ENCODE measurements at regions not wholly inside any gene's neighbourhood (a gene's known extent, or its start where the extent isn't known, plus 50 kb on each side); places are given as distances from the start of the nearest gene placed in this dataset.

DNA sequence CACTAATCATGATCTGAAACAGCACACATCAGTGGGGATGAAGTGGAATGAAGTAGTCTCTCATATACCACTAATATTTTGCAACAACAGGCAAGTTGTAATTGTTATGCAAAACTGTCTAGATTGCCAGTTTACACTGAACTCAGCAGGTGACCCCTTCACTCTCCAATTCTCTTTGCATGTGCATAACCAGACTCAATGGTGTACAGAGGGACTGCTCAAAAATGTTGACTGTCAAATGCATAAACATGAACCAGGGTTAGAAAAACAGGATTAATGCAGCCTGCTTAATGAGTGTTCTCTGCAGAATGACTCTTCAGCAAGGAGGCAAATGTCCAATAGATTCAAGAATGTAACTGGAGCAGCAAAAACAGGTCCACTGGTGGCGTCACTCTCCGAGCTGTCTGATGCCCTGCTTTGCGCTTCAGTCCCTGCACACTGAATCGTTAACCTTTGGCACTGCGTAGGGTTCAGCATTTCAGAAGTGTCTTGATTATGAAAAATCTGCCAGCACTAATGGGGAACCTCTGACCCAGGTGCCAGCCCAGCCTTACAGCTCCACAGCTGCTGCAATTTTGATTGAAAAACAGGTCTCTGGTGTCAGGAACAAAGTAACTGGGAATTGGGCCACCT lies 209.3 kb downstream of the TDRD15 start:
- H3K4me3 ChIP-seq (replicated peaks in 1 of 2; ENCODE audit: low read depth in 2 of 2, low read length in 2 of 2): no peak overlapping the region
- no peak for DNase-seq (ENCODE audit: low read depth in 2 of 2)
- TF ChIP-seq, protein P1, sequence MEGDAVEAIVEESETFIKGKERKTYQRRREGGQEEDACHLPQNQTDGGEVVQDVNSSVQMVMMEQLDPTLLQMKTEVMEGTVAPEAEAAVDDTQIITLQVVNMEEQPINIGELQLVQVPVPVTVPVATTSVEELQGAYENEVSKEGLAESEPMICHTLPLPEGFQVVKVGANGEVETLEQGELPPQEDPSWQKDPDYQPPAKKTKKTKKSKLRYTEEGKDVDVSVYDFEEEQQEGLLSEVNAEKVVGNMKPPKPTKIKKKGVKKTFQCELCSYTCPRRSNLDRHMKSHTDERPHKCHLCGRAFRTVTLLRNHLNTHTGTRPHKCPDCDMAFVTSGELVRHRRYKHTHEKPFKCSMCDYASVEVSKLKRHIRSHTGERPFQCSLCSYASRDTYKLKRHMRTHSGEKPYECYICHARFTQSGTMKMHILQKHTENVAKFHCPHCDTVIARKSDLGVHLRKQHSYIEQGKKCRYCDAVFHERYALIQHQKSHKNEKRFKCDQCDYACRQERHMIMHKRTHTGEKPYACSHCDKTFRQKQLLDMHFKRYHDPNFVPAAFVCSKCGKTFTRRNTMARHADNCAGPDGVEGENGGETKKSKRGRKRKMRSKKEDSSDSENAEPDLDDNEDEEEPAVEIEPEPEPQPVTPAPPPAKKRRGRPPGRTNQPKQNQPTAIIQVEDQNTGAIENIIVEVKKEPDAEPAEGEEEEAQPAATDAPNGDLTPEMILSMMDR (IDR thresholded peaks at IDR 0.05; ENCODE audit: low read depth, low read length): no peak

DNA sequence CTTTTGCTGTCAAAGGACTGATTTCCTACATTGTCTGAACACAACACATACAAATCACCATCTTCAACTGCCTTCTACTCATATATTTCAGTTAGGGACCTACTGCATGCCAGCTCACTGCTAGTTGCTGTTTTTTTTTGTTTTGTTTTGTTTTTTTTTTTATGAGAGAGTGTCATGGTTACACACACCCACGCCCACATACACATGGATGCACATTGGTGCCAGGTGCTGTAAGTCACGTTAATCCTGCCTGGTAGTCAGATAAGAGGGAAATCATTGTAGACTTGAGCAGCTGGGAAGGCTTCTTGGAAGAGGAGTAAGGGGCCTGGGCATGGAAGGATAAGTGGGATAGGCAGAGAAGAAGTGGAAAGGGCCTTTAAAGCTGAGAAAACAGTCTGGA lies 209.9 kb downstream of the TDRD15 start:
- DNase-seq (ENCODE audit: low read depth in 2 of 2): no peak
- TF ChIP-seq, protein P1 (IDR thresholded peaks at IDR 0.05; ENCODE audit: low read depth, low read length): no peak

DNA sequence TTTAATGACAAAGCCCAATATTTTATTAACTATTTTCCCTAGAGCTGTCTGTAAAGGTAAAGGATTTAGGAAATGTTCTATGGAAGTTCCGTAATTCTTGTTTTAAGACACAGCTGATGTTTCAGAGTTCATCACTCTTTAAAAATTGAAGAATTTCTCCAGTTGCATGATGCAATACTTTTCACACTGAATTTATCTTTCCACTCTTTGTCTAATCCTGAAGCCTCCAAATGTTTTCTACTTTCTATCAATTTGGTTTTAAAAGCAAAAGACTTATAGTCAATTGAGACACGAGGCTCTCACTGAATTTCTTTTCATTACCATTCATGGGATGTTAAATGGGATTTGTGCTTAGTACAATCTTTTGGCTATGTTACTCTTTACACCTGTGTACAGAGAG lies 223.2 kb downstream of the TDRD15 start:
- H3K4me3 ChIP-seq (replicated peaks in 1 of 2; ENCODE audit: low read depth in 2 of 2, low read length in 2 of 2): no peak overlapping the region
- TF ChIP-seq, protein P1 (IDR thresholded peaks at IDR 0.05; ENCODE audit: low read depth, low read length): no peak
- DNase-seq (ENCODE audit: low read depth in 2 of 2): no peak

More for the DNA sequence above, 209.9 kb downstream of the TDRD15 start:
- no peak overlapping the region for H3K4me3 ChIP-seq (replicated peaks in 1 of 2; ENCODE audit: low read depth in 2 of 2, low read length in 2 of 2)

DNA sequence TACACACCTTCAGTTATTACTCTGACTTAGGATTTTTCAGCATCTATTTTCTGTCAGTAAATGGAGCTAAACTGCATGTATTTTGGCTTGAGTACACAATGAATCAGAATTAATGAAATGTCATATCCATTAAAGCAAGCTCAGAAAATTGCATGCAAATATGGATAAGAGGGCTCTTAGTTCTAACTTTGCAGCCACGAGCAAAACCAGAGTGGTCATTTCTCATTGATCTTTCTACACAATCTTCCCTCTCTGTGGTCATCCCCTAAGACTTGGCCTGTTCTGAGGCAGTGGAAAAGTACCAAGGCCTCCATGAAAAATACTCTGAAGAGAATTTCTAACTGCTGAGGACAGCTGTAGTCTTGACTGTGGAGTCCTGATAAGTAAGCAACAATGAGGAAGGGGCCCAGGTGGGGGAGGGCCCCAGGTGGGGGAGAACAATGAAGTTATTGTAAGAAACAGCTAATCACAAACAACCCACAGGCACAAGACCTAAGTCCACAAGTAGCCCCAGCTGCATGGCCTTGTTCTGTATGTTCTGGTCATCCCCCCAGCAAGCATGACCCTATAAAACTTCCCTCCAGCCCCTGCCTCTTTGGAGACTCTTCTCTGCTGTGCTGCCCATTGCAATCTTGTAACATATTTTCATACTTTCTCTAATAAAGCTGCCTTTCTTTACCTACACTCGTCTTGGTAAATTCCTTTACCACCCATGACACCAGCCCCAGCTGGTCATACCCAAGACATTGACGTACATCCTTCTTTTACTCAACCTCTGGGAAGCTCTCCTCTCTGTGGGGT lies 230.3 kb downstream of the TDRD15 start:
- H3K4me3 ChIP-seq (replicated peaks in 1 of 2; ENCODE audit: low read depth in 2 of 2, low read length in 2 of 2): no peak overlapping the region
- no peak for DNase-seq (ENCODE audit: low read depth in 2 of 2)
- TF ChIP-seq, protein P1 (IDR thresholded peaks at IDR 0.05; ENCODE audit: low read depth, low read length): no peak

DNA sequence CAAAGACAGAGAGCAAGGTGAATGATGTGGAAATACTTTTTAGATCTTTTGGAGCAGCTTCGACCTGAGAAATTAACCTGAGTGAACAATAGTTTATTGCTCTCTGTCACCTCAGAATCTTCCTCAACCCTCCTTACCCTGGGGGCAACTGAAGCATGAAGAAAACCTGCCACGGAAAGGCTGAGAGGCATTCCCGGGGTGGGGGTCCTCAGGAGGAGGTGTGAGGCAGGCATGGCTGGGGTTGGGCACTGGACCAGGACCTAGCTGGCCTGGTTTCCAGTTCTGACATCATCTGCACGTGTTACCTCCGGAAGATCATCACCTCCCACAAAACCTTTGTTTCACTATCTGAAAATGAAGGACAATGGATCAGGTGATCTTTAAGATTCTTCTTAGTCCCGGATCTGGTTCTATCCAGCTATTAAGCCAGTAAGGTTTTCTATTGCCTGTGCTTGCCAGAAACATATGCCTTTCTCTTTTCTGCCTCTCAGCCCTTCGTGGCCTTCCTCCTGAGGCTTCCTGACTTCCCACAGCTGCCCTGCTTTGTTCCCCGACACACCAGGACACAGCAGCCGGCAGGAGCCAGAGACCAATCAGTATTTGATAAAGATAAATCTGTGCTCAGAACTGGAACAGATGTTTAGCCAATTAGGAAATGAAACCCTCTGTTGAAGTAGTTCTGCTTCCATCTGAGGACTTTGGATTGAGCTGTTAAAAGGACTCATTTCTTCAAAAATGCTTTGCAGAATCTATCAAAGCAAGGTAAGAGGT lies 232.5 kb downstream of the TDRD15 start:
- DNase-seq (ENCODE audit: low read depth in 2 of 2): no peak
- TF ChIP-seq, protein P1 (IDR thresholded peaks at IDR 0.05; ENCODE audit: low read depth, low read length): no peak

DNA sequence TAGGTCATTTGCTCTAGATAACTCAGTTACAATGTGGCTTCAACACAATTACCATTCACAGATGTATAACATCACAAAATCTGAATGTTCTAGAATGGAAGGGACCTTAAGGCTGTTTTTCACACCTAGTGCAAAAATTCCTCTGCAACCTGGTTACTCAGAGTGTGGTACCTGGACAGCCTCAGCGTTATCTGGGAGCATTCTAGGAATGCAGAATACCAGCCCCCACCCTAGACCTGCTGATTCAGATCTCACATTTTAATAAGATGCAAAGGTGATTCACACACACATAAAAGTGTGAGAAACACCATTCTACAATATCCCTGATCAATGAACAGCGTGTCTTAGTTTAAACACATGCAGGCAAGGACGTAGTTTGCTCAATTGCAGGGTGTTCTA lies 233.1 kb downstream of the TDRD15 start:
- H3K4me3 ChIP-seq (replicated peaks in 1 of 2; ENCODE audit: low read depth in 2 of 2, low read length in 2 of 2): no peak overlapping the region
- no peak for DNase-seq (ENCODE audit: low read depth in 2 of 2)
- TF ChIP-seq, protein P1 (IDR thresholded peaks at IDR 0.05; ENCODE audit: low read depth, low read length): no peak

More for the DNA sequence above, 232.5 kb downstream of the TDRD15 start:
- no peak overlapping the region for H3K4me3 ChIP-seq (replicated peaks in 1 of 2; ENCODE audit: low read depth in 2 of 2, low read length in 2 of 2)

Measured in cardiac fibroblast (primary cell).